Cardiac muscle cell (in vitro differentiated cells and primary cell): ENCODE measurements at regions not wholly inside any gene's neighbourhood (a gene's known extent, or its start where the extent isn't known, plus 50 kb on each side); places are given as distances from the start of the nearest gene placed in this dataset.

Source experiments
- DNase-seq, 2 donors: peaks; one replicate each; pipeline versions ENCODE4 v3.0.0 to v3.0.0-alpha.2; 2010 to 2017; ENCODE audit warnings: low read depth in 1 of 2, low spot score in 1 of 2
- H3K27ac ChIP-seq: fragments of 200-600 bp; sonication (generic); 2 replicates; pipeline ENCODE4 v1.5.1; 2016
- H3K27me3 ChIP-seq: fragments of 200-600 bp; sonication (generic); 2 replicates; pipeline ENCODE4 v1.6.0; 2016; ENCODE audit warnings: control low read depth
- H3K36me3 ChIP-seq: fragments of 200-600 bp; sonication (generic); 2 replicates; pipeline ENCODE4 v1.5.1; 2016; ENCODE audit warnings: control low read depth
- H3K4me1 ChIP-seq: fragments of 200-600 bp; sonication (generic); 2 replicates; pipeline ENCODE4 v1.8.1; 2017; ENCODE audit warnings: low read depth, mild to moderate bottlenecking, mixed run types
- H3K4me3 ChIP-seq: fragments of 200-600 bp; sonication (generic); 2 replicates; pipeline ENCODE4 v1.5.1; 2016; ENCODE audit warnings: mild to moderate bottlenecking
- H3K9me3 ChIP-seq: fragments of 200-600 bp; sonication (generic); 2 replicates; pipeline ENCODE4 v1.5.1; 2017; ENCODE audit warnings: low read depth, mild to moderate bottlenecking, control low read depth
- TF ChIP-seq, protein P1 (sequence below): IDR thresholded peaks from 2 replicates; pipeline ENCODE4 v1.5.1; 2012; ENCODE audit warnings: low read depth, mild to moderate bottlenecking, low read length

DNA sequence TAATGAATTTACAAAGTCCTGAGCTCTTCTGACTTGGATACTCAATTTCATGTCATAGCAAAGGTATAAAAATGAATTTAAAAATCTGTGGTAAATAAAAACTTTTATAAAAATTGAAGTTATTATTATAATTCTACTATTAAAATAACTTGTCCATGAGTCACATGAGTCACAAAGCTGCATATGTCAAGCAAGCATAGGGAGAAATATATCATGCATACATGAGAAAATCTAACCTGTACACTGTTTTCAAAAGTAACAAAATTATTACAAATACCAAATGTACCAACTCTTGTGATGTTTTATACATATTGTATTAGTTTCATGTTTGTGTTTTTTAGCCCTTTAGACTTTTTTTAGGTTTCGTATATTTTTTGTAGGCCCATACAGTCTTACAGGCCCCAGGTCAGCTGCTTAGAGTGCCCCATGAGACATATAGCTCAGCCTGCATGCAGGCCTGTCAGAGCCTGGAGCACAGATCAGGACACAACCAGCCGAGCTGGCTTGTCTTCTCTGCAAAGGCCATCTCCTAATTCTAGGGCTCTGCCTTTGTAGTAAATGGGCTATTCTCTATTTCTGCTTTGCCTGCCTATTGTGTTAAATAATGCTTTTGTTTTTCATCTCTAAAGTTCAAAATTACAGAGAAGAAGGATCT, 818.7 kb upstream of the TENM3 start:
- Histone ChIP-seq H3K27me3 (no peaks in the 10 kb centered on the region), H3K4me3 (no peak overlapping the region), H3K9me3 (no peaks in the 10 kb centered on the region), H3K36me3 (no peaks in the 10 kb centered on the region), H3K27ac (no peak overlapping the region), H3K4me1 (no peaks in the 10 kb centered on the region)
- TF ChIP-seq, protein P1, sequence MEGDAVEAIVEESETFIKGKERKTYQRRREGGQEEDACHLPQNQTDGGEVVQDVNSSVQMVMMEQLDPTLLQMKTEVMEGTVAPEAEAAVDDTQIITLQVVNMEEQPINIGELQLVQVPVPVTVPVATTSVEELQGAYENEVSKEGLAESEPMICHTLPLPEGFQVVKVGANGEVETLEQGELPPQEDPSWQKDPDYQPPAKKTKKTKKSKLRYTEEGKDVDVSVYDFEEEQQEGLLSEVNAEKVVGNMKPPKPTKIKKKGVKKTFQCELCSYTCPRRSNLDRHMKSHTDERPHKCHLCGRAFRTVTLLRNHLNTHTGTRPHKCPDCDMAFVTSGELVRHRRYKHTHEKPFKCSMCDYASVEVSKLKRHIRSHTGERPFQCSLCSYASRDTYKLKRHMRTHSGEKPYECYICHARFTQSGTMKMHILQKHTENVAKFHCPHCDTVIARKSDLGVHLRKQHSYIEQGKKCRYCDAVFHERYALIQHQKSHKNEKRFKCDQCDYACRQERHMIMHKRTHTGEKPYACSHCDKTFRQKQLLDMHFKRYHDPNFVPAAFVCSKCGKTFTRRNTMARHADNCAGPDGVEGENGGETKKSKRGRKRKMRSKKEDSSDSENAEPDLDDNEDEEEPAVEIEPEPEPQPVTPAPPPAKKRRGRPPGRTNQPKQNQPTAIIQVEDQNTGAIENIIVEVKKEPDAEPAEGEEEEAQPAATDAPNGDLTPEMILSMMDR, result no peak
- DNase-seq, result no peak

GRCh38 chr4:181427076-181427475, 816.1 kb upstream of the TENM3 start:
- TF ChIP-seq, protein P1, result no peak
- Histone ChIP-seq H3K4me3 (no peak overlapping the region), H3K4me1 (peaks cover 6% of the 10 kb centered on the region)

GRCh38 chr4:181431006-181431405, 812.2 kb upstream of the TENM3 start:
- Histone ChIP-seq H3K27me3 (no peaks in the 10 kb centered on the region), H3K4me1 (peaks cover 6% of the 10 kb centered on the region), H3K4me3 (no peak overlapping the region), H3K27ac (no peak overlapping the region), H3K9me3 (no peaks in the 10 kb centered on the region), H3K36me3 (no peaks in the 10 kb centered on the region)
- DNase-seq, result no peak
- TF ChIP-seq, protein P1, result no peak

More at GRCh38 chr4:181427076-181427475, 816.1 kb upstream of the TENM3 start:
- DNase-seq, result no peak
- Histone ChIP-seq H3K36me3 (no peaks in the 10 kb centered on the region), H3K9me3 (no peaks in the 10 kb centered on the region), H3K27ac (no peak overlapping the region), H3K27me3 (no peaks in the 10 kb centered on the region)

GRCh38 chr4:181431661-181432060, 811.5 kb upstream of the TENM3 start:
- no peak overlapping the region for H3K4me3 ChIP-seq
- no peaks in the 10 kb centered on the region for H3K9me3 ChIP-seq
- DNase-seq, result no peak
- H3K27ac ChIP-seq, result no peak overlapping the region
- H3K27me3 ChIP-seq, result no peaks in the 10 kb centered on the region
- H3K4me1 ChIP-seq, result peaks cover 6% of the 10 kb centered on the region
- TF ChIP-seq, protein P1, result no peak
- no peaks in the 10 kb centered on the region for H3K36me3 ChIP-seq

DNA sequence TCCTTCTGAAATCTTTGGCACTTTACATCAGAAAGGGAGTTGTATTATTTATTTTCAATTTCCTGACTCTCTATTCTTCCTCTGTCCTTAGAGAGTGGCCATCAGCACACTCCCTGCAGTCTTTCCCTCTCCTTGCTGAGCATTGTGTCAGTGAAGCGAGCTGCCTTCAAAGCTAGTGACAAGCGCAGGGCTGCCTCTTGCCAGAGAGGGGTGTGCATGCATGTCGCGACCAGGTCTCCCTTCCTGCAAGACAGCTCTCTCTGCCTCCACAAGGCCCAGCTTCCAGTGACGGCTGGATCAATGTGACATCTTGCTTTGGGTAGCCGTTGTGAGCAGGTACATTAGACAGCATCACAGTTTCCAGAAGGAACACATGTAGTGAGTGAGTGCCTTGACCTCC, 810.9 kb upstream of the TENM3 start:
- Histone ChIP-seq H3K27me3 (no peaks in the 10 kb centered on the region), H3K9me3 (no peaks in the 10 kb centered on the region), H3K4me3 (no peak overlapping the region), H3K36me3 (no peaks in the 10 kb centered on the region), H3K4me1 (peaks cover 6% of the 10 kb centered on the region), H3K27ac (no peak overlapping the region)
- DNase-seq, result peak in 1 of 2 donors; percentile 32
- TF ChIP-seq, protein P1, result no peak

DNA sequence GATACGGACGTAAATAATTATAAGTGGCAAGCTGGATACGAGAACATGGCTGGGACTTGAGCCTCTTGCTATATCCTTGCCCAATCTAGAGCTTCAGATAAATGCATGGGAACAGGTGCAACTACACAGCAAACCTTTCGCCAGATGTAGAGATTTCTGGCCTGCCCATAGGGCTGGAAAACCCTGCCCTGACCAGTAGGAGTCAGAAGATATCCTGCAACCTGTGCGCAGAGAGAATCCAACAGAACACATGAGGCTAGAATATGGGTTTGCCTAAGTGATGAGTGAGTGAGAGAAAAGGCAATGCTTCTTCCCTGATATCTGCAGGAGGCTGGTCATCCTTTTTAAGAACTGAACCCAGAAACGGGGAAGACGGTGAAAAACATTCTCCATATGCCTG, 805.3 kb upstream of the TENM3 start:
- DNase-seq, result no peak
- H3K9me3 ChIP-seq, result no peaks in the 10 kb centered on the region
- H3K4me3 ChIP-seq, result no peak overlapping the region
- no peaks in the 10 kb centered on the region for H3K4me1 ChIP-seq
- TF ChIP-seq, protein P1, result no peak
- H3K27ac ChIP-seq, result no peak overlapping the region
- no peaks in the 10 kb centered on the region for H3K36me3 ChIP-seq
- no peaks in the 10 kb centered on the region for H3K27me3 ChIP-seq
